ENCODE measurements at regions not wholly inside any gene's neighbourhood (a gene's known extent, or its start where the extent isn't known, plus 50 kb on each side); places are given as distances from the start of the nearest gene placed in this dataset.
A peak's percentile ranks its signal among the peaks of the same experiment; 100 is the strongest.
"Not testable (repeated sequence)": the region's sequence is repeated elsewhere in the genome, so short reads cannot be mapped to it uniquely, and the experiment has no call there.

DNA sequence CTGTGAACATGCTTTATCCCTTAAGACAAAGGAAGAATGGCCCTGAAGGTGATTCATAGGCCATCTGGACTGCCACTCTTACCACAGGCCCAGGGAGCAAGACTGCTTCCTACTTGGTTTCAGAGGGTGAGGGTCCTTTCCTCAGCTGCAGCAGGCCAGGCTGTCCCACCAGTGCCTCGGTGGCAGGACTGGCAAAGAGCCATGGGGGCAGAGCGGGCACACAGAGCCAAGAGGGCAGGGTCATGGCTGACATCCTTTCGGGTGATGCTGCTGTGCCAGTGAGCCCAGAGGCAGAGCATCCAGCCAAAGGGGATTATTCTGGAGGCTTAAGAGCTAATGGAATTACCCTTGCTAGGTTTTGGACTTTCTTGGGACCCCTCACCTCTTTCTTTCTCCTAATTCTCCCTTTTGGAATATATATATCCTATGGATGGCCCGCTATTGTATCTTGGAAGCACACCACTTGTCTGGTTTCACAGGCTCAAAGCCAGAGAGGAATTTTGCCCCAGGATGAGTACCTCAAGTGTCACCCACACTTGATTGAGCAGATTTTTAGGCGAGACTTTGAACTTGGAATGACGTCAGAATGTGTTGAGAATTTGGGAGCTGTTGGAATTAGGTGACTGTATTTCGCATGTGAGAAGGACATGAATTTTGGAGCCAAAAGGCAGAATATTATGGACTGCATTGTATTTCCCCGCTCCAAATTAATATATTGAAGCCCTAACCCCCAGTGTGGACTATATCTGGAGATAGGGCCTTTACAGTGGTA is 180.6 kb downstream of the BARX1 start:
- no peak for DNase-seq (ENCODE audit: low read depth in 1 of 2, low spot score in 1 of 2)
- TF ChIP-seq, protein P1, sequence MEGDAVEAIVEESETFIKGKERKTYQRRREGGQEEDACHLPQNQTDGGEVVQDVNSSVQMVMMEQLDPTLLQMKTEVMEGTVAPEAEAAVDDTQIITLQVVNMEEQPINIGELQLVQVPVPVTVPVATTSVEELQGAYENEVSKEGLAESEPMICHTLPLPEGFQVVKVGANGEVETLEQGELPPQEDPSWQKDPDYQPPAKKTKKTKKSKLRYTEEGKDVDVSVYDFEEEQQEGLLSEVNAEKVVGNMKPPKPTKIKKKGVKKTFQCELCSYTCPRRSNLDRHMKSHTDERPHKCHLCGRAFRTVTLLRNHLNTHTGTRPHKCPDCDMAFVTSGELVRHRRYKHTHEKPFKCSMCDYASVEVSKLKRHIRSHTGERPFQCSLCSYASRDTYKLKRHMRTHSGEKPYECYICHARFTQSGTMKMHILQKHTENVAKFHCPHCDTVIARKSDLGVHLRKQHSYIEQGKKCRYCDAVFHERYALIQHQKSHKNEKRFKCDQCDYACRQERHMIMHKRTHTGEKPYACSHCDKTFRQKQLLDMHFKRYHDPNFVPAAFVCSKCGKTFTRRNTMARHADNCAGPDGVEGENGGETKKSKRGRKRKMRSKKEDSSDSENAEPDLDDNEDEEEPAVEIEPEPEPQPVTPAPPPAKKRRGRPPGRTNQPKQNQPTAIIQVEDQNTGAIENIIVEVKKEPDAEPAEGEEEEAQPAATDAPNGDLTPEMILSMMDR (IDR thresholded peaks at IDR 0.05; ENCODE audit: insufficient read depth, low read length): no peak
- TF ChIP-seq SPI1 (IDR thresholded peaks at IDR 0.05; ENCODE audit: borderline replicate concordance, low read depth) (no peak), POLR2AphosphoS5 (IDR thresholded peaks at IDR 0.05; ENCODE audit: low read depth) (no peak), REST (IDR thresholded peaks at IDR 0.05; ENCODE audit: insufficient replicate concordance, low read depth) (no peak), GABPA (IDR thresholded peaks at IDR 0.05; ENCODE audit: low read depth) (no peak)
- H3K27ac ChIP-seq (replicated peaks): no peak overlapping the region
- no peak overlapping the region for H3K4me3 ChIP-seq (replicated peaks; ENCODE audit: insufficient read depth, low read length)
- no peaks in the 10 kb centered on the region for H3K27me3 ChIP-seq (ENCODE audit: insufficient read depth, poor library complexity, severe bottlenecking)

DNA sequence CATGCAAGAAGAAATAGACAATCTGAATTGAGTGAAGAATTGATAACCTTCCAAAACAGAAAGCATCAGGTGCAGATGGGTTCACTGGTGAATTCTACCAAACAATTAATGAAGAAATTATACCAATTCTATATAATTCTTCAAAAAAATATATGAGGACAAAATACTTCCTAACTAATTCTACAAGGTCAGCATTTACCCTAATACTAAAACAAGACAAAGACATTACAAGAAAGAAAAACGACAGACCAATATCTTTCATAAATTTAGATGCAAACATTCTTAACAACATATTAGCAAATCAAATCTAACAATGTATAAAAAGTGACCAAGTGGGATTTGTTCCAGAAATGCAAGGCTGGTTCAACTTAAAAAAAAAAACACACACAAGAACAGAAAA is 183.9 kb downstream of the BARX1 start:
- no peak for TF ChIP-seq SPI1 (IDR thresholded peaks at IDR 0.05; ENCODE audit: borderline replicate concordance, low read depth)
- TF ChIP-seq POLR2AphosphoS5 (IDR thresholded peaks at IDR 0.05; ENCODE audit: low read depth): no peak
- TF ChIP-seq GABPA (IDR thresholded peaks at IDR 0.05; ENCODE audit: low read depth): no peak
- Histone ChIP-seq H3K27ac (replicated peaks) (no peak overlapping the region), H3K4me3 (replicated peaks; ENCODE audit: insufficient read depth, low read length) (no peak overlapping the region), H3K27me3 (ENCODE audit: insufficient read depth, poor library complexity, severe bottlenecking) (no peaks in the 10 kb centered on the region)
- DNase-seq (ENCODE audit: low read depth in 1 of 2, low spot score in 1 of 2): no peak

GRCh38 chr9:93761822-93762221 is 185.4 kb downstream of the PHF2 start:
- peak; percentile 88 for TF ChIP-seq REST (IDR thresholded peaks at IDR 0.05; ENCODE audit: insufficient replicate concordance, low read depth)
- TF ChIP-seq, protein P1 (IDR thresholded peaks at IDR 0.05; ENCODE audit: insufficient read depth, low read length): no peak
- Histone ChIP-seq H3K27ac (replicated peaks) (no peak overlapping the region), H3K4me3 (replicated peaks; ENCODE audit: insufficient read depth, low read length) (no peak overlapping the region), H3K27me3 (ENCODE audit: insufficient read depth, poor library complexity, severe bottlenecking) (no peaks in the 10 kb centered on the region)
- no peak for DNase-seq (ENCODE audit: low read depth in 1 of 2, low spot score in 1 of 2)

DNA sequence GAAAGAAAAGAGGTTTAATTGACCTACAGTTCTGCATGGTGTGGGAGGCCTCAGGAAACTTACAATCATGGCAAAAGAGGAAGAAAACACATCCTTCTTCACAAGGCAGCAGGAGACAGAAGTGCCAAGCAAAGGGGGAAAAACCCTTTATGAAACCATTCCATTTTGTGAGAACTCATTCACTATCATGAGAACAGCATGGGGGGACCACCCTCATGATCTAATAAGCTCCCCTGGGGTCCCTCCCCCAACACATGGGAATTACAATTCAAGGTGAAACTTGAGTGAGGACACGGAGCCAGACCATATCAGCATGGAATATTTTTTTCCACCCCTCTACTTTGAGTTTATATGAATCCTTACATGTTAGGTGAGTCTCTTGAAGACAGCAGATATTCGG is 173.7 kb downstream of the PHF2 start:
- Histone ChIP-seq H3K27ac (replicated peaks) (no peak overlapping the region), H3K27me3 (ENCODE audit: insufficient read depth, poor library complexity, severe bottlenecking) (no peaks in the 10 kb centered on the region), H3K4me3 (replicated peaks; ENCODE audit: insufficient read depth, low read length) (no peak overlapping the region)
- TF ChIP-seq REST (IDR thresholded peaks at IDR 0.05; ENCODE audit: insufficient replicate concordance, low read depth) (no peak), POLR2AphosphoS5 (IDR thresholded peaks at IDR 0.05; ENCODE audit: low read depth) (no peak), GABPA (IDR thresholded peaks at IDR 0.05; ENCODE audit: low read depth) (no peak), SPI1 (IDR thresholded peaks at IDR 0.05; ENCODE audit: borderline replicate concordance, low read depth) (no peak)
- TF ChIP-seq, protein P1 (IDR thresholded peaks at IDR 0.05; ENCODE audit: insufficient read depth, low read length): no peak
- no peak for DNase-seq (ENCODE audit: low read depth in 1 of 2, low spot score in 1 of 2)

DNA sequence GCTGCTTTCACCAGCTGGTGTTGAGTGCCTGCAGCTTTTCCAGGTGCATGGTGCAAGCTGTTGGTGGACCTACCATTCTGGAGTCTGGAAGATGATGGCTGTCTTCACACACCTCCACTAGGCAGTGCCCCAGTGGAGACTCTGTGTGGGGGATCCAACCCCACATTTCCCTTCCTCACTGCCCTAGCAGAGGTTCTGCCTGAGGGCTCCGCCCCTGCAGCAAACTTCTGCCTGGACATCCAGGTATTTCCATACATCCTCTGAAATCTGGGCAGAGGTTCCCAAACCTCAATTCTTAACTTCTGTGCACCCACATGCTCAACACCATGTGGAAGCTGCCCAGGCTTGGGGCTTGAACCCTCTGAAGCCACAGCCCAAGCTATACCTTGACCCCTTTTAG is 172.4 kb downstream of the PHF2 start:
- not testable (repeated sequence) for H3K27me3 ChIP-seq (ENCODE audit: insufficient read depth, poor library complexity, severe bottlenecking); H3K4me3 ChIP-seq (replicated peaks; ENCODE audit: insufficient read depth, low read length); DNase-seq (ENCODE audit: low read depth in 1 of 2, low spot score in 1 of 2); H3K27ac ChIP-seq (replicated peaks)

Measured in HL-60 (cell line).